ENCODE measurements at regions not wholly inside any gene's neighbourhood (a gene's known extent, or its start where the extent isn't known, plus 50 kb on each side); places are given as distances from the start of the nearest gene placed in this dataset.

GRCh38 chr10:45553613-45554012 lies 119.0 kb downstream of the ZFAND4 start:
- H3K9me3 Mint-ChIP-seq (ENCODE audit: insufficient read depth), result no peaks in the 10 kb centered on the region
- H3K27me3 Mint-ChIP-seq, result no peaks in the 10 kb centered on the region
- H3K27me3 ChIP-seq (replicated peaks in 1 of 4; ENCODE audit: control extremely low read depth in 1 of 4, control insufficient read depth in 3 of 4, insufficient read depth in 4 of 4, low read length in 3 of 4), result no peaks in the 10 kb centered on the region
- peaks cover 23% of the 10 kb centered on the region for H3K4me1 Mint-ChIP-seq
- peaks cover 0 to 14% of the 10 kb centered on the region in 2 experiments for H3K36me3 ChIP-seq (replicated peaks in 1 of 2; ENCODE audit: control extremely low read depth in 1 of 2, control insufficient read depth in 1 of 2, extremely low read depth in 1 of 2, insufficient read depth in 2 of 2, low read length in 1 of 2)
- TF ChIP-seq EZH2 (IDR thresholded peaks at IDR 0.05; ENCODE audit: borderline replicate concordance, insufficient read depth, low read depth, low read length, poor library complexity, severe bottlenecking) (no peak), CTCF (IDR thresholded peaks at IDR 0.05) (no peak)
- H3K9ac ChIP-seq (ENCODE audit: low read length), result no peak overlapping the region
- no peak overlapping the region for H3K27ac Mint-ChIP-seq
- H3K4me3 Mint-ChIP-seq, result no peak overlapping the region
- H3K79me2 ChIP-seq (ENCODE audit: control insufficient read depth, insufficient read depth, low read length), result peaks cover 73% of the 10 kb centered on the region
- POLR2A ChIA-PET, result no interaction called here
- no peak overlapping the region for H3K4me3 ChIP-seq (ENCODE audit: control extremely low read depth in 1 of 5, extremely low read depth in 1 of 5, insufficient read depth in 1 of 5, low read depth in 2 of 5, low read length in 4 of 5)
- DNase-seq (no peak), ATAC-seq (ENCODE audit: low read depth) (no peak)
- no peak overlapping the region for H2AFZ ChIP-seq (ENCODE audit: insufficient read depth, low read depth, low read length, poor library complexity, severe bottlenecking)
- intact Hi-C loops (cut with micrococcal nuclease), result loop anchor here (5.0 kb wide), 1 partner anchor 36 kb away; no protein-coding TSS in a partner anchor
- no peak overlapping the region for H3K4me2 ChIP-seq (replicated peaks; ENCODE audit: low read depth, low read length, poor library complexity, severe bottlenecking)
- H3K4me1 ChIP-seq (ENCODE audit: control insufficient read depth in 2 of 2, insufficient read depth in 2 of 2, low read length in 2 of 2), result peaks cover 18 to 23% of the 10 kb centered on the region in 2 donors
- no peak overlapping the region for H3K27ac ChIP-seq (ENCODE audit: low read length in 2 of 2)
- no CpG with 5 or more reads among the region's 2 CpGs for WGBS (ENCODE audit: insufficient coverage)
- H3K9me3 ChIP-seq (ENCODE audit: control extremely low read depth in 1 of 3, control insufficient read depth in 2 of 3, insufficient read depth in 1 of 3, low read length in 2 of 3), result peaks cover 0 to 8% (median 0%) of the 10 kb centered on the region in 3 donors
- H4K20me1 ChIP-seq (ENCODE audit: control insufficient read depth, insufficient read depth, low read length, poor library complexity, severe bottlenecking), result peaks cover 56% of the 10 kb centered on the region
- CTCF ChIA-PET, result no interaction called here

GRCh38 chr10:45553155-45553554 lies 119.4 kb downstream of the ZFAND4 start:
- H3K79me2 ChIP-seq (ENCODE audit: control insufficient read depth, insufficient read depth, low read length), result peaks cover 69% of the 10 kb centered on the region
- peaks cover 57% of the 10 kb centered on the region for H4K20me1 ChIP-seq (ENCODE audit: control insufficient read depth, insufficient read depth, low read length, poor library complexity, severe bottlenecking)
- H3K27me3 ChIP-seq (replicated peaks in 1 of 4; ENCODE audit: control extremely low read depth in 1 of 4, control insufficient read depth in 3 of 4, insufficient read depth in 4 of 4, low read length in 3 of 4), result no peaks in the 10 kb centered on the region
- no peak overlapping the region for H3K4me2 ChIP-seq (replicated peaks; ENCODE audit: low read depth, low read length, poor library complexity, severe bottlenecking)
- ChIA-PET POLR2A (no interaction called here), CTCF (interaction anchor here (0.7 kb wide), 1 partner anchor 59 kb away, joined by 3 read pairs; no protein-coding TSS in a partner anchor)
- H3K4me3 ChIP-seq (ENCODE audit: control extremely low read depth in 1 of 5, extremely low read depth in 1 of 5, insufficient read depth in 1 of 5, low read depth in 2 of 5, low read length in 4 of 5), result no peak overlapping the region
- no peak overlapping the region for H2AFZ ChIP-seq (ENCODE audit: insufficient read depth, low read depth, low read length, poor library complexity, severe bottlenecking)
- DNase-seq (no peak), ATAC-seq (ENCODE audit: low read depth) (no peak)
- H3K4me1 Mint-ChIP-seq, result peaks cover 19% of the 10 kb centered on the region
- H3K9me3 ChIP-seq (ENCODE audit: control extremely low read depth in 1 of 3, control insufficient read depth in 2 of 3, insufficient read depth in 1 of 3, low read length in 2 of 3), result peaks cover 0 to 8% (median 0%) of the 10 kb centered on the region in 3 donors
- peaks cover 13 to 18% of the 10 kb centered on the region in 2 donors for H3K4me1 ChIP-seq (ENCODE audit: control insufficient read depth in 2 of 2, insufficient read depth in 2 of 2, low read length in 2 of 2)
- H3K9ac ChIP-seq (ENCODE audit: low read length), result no peak overlapping the region
- H3K27ac Mint-ChIP-seq, result no peak overlapping the region
- intact Hi-C loops (cut with micrococcal nuclease), result loop anchor here (5.0 kb wide), 1 partner anchor 36 kb away; no protein-coding TSS in a partner anchor
- no peak overlapping the region for H3K4me3 Mint-ChIP-seq
- no peaks in the 10 kb centered on the region for H3K27me3 Mint-ChIP-seq
- peaks cover under 1 to 14% of the 10 kb centered on the region in 2 experiments for H3K36me3 ChIP-seq (replicated peaks in 1 of 2; ENCODE audit: control extremely low read depth in 1 of 2, control insufficient read depth in 1 of 2, extremely low read depth in 1 of 2, insufficient read depth in 2 of 2, low read length in 1 of 2)
- no peak overlapping the region for H3K27ac ChIP-seq (ENCODE audit: low read length in 2 of 2)
- no peaks in the 10 kb centered on the region for H3K9me3 Mint-ChIP-seq (ENCODE audit: insufficient read depth)
- no peak for TF ChIP-seq CTCF (IDR thresholded peaks at IDR 0.05)
- TF ChIP-seq EZH2 (IDR thresholded peaks at IDR 0.05; ENCODE audit: borderline replicate concordance, insufficient read depth, low read depth, low read length, poor library complexity, severe bottlenecking), result no peak
- no CpG with 5 or more reads among the region's 1 CpG for WGBS (ENCODE audit: insufficient coverage)
